Stimulated activated naive CD8-positive, alpha-beta T cell treated with anti-CD3 and anti-CD28 coated beads, Interleukin-15, Interleukin-2, amounts not matched to agents 100 ng/mL and 50 ng/mL, for 24 hours (primary cell): ENCODE measurements at regions not wholly inside any gene's neighbourhood (a gene's known extent, or its start where the extent isn't known, plus 50 kb on each side); places are given as distances from the start of the nearest gene placed in this dataset.

Experiments
- H3K27ac Mint-ChIP-seq: one replicate; pipeline ENCODE4 v1.8.0; 2021; ENCODE audit warnings: mild to moderate bottlenecking, mixed read lengths
- H3K27me3 Mint-ChIP-seq: one replicate; pipeline ENCODE4 v1.8.0; 2021; ENCODE audit warnings: mixed read lengths
- H3K36me3 Mint-ChIP-seq: one replicate; pipeline ENCODE4 v1.8.0; 2021; ENCODE audit warnings: low read depth, mixed read lengths
- H3K4me1 Mint-ChIP-seq: one replicate; pipeline ENCODE4 v1.8.0; 2021; ENCODE audit warnings: low read depth, mixed read lengths
- H3K4me3 Mint-ChIP-seq: one replicate; pipeline ENCODE4 v1.8.0; 2021; ENCODE audit warnings: mild to moderate bottlenecking, mixed read lengths
- H3K9me3 Mint-ChIP-seq: one replicate; pipeline ENCODE4 v1.8.0; 2021; ENCODE audit warnings: mixed read lengths

DNA sequence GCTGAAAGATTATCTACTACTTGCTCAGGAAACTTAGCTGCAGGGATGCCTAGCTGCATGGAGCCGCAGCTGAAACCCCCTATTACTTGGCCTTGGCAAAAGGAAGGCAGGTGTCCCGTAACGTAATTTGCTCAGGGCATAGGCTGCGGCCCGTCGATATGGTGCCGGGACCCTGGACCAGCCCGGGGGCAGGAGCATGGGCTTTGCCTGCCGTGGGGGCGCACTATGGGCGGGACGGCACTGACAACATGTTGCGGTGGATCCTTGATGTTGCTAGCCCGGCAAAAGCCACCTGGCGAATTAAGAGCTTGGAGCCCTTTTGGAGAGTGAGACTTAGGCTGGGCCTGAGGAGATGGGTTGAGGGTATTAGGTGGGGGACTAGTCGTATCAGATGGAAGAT is 1551.2 kb downstream of the AACS start:
- no peak overlapping the region for H3K27ac Mint-ChIP-seq
- no peak overlapping the region for H3K4me3 Mint-ChIP-seq
- H3K9me3 Mint-ChIP-seq, result peaks cover 25% of the 10 kb centered on the region
- no peaks in the 10 kb centered on the region for H3K36me3 Mint-ChIP-seq
- H3K27me3 Mint-ChIP-seq, result no peaks in the 10 kb centered on the region
- no peaks in the 10 kb centered on the region for H3K4me1 Mint-ChIP-seq

DNA sequence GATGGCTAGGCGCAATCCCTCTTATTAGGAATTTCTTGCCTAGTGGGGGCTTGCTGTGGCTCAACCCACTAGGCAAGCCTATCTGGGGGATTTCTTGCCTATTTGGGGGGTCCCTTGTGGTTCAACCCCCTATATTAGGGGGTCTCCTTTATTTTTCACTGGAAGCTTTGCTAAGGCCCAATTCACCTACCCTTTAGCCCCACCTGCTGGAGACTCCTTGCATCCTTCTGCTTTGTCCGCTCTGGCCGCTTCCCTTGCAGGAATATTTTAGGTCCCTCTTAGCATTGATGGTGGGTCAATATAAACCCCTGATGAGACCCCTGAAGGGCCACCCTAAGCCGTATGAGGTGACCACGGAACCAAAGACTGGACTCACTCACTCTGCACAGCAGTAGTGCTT is 1552.1 kb downstream of the AACS start:
- no peaks in the 10 kb centered on the region for H3K27me3 Mint-ChIP-seq
- peaks cover 28% of the 10 kb centered on the region for H3K9me3 Mint-ChIP-seq
- H3K4me1 Mint-ChIP-seq, result no peaks in the 10 kb centered on the region
- no peak overlapping the region for H3K27ac Mint-ChIP-seq
- H3K36me3 Mint-ChIP-seq, result no peaks in the 10 kb centered on the region
- no peak overlapping the region for H3K4me3 Mint-ChIP-seq

DNA sequence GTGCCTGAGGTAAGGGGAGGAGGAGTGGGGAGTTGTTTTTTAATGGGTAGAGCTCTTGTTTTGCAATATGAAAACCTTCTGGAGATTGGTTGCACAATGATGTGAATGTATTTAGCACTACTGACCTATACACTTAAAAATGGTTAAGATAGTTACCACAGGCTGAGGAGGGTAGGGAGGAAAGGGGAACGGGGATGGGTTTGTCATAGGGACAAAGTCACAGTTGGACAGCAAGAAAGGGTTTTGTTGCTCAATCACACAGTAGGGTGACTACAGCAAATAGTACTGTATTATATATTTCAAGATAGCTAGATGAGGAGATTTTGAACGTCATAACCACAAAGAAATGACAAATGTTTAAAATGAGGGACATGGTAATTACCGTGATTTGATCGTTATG is 1562.4 kb downstream of the AACS start:
- H3K4me3 Mint-ChIP-seq, result no peak overlapping the region
- H3K9me3 Mint-ChIP-seq, result no peaks in the 10 kb centered on the region
- H3K27me3 Mint-ChIP-seq, result no peaks in the 10 kb centered on the region
- H3K4me1 Mint-ChIP-seq, result no peaks in the 10 kb centered on the region
- H3K27ac Mint-ChIP-seq, result no peak overlapping the region
- no peaks in the 10 kb centered on the region for H3K36me3 Mint-ChIP-seq

DNA sequence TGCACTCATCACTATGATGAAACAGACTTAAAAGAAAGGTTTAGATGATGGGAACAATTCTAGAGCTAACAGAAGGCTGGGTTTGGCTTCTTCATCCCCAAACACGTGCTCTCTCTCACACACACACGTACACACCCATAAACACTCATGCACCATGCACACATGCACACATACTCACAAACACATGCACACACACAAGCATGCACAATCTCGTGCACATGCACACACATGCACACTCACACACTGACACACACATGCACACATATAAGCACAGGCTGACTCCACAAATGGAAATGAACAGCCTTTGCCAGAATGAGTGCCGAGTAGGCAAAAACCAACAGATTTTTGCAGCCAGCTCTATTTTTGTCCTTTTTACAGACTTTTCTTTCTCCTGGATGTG is 1571.6 kb downstream of the AACS start:
- no peaks in the 10 kb centered on the region for H3K36me3 Mint-ChIP-seq
- H3K27ac Mint-ChIP-seq, result no peak overlapping the region
- peaks cover 10% of the 10 kb centered on the region for H3K9me3 Mint-ChIP-seq
- no peak overlapping the region for H3K4me3 Mint-ChIP-seq
- no peaks in the 10 kb centered on the region for H3K4me1 Mint-ChIP-seq
- no peaks in the 10 kb centered on the region for H3K27me3 Mint-ChIP-seq

DNA sequence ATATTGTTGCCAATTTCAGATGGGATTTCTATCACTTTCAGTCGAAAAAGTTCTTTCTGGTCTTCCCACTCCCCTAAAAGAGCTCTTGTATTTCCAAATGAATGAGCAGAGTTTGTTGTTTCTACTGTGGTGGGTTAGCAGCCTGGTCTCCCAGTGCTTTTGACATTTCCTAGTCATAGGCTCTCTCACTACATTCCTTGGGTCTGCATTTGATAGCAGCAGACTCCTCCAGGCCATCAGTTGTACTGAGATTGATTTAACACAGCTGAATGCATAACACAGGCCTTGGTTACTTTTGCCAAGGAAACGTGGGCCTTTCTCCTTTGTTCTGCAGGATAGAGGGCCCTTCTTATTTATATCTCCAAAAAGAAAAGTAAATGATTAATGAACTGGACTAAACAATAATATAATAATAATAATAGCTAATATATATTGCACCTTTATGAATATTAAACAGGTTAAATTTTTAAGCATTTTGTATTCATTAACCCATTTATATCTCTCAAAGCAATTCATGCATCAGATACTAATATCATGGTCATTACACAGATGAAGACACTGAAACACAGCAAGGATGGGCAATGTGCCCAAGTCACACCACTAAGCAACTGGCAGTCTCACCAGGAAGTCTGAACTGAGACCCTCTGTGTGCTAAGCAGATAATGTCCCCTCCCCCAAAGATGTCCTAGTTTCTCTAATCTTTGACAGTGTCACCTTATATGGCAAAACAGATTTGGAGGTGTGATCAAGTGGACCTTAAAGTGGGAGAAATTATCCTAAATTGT is 1579.2 kb downstream of the AACS start:
- no peaks in the 10 kb centered on the region for H3K36me3 Mint-ChIP-seq
- no peak overlapping the region for H3K4me3 Mint-ChIP-seq
- no peak overlapping the region for H3K27ac Mint-ChIP-seq
- no peaks in the 10 kb centered on the region for H3K4me1 Mint-ChIP-seq
- H3K9me3 Mint-ChIP-seq, result peaks cover 30% of the 10 kb centered on the region
- H3K27me3 Mint-ChIP-seq, result no peaks in the 10 kb centered on the region

DNA sequence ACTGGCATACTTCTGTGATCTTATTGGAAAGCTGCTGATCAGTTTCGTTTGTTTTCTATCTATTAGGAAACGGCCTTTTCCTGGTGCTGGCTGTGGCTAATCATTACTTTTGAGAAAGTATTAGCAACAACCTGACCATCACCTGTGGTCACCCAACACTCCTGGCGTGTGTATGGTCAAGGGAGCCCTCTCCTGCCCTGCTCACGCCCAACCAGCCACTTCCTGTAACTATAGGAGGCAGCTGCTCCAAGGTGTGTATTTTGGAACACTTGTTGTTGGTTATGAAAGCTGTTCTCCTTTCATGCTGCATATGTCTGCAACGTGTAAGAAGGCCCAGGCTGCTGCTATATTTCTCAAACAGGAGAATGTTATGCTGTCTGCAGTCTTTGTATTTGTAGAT is 1582.8 kb downstream of the AACS start:
- no peak overlapping the region for H3K27ac Mint-ChIP-seq
- no peaks in the 10 kb centered on the region for H3K27me3 Mint-ChIP-seq
- no peak overlapping the region for H3K4me3 Mint-ChIP-seq
- H3K4me1 Mint-ChIP-seq, result no peaks in the 10 kb centered on the region
- H3K9me3 Mint-ChIP-seq, result peaks cover 18% of the 10 kb centered on the region
- H3K36me3 Mint-ChIP-seq, result no peaks in the 10 kb centered on the region

DNA sequence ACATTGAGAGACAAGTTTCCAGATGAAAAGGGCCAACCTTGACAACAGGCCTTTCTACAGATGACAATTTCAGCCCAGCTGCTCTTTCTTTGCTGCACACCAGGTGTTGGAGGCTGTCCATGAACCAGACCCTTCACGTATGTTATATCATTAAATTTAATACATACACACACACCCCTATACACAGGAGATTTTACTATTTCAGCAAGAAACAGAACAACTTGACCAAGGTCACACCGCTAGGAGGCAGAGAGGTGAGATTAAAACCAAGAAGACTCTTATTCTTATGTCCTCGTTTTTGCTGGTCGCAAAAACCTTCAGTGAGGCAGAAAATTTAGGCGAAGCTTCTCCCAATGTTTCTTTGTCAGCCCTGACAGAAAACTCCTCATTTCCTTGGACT is 1585.9 kb downstream of the AACS start:
- no peaks in the 10 kb centered on the region for H3K27me3 Mint-ChIP-seq
- no peaks in the 10 kb centered on the region for H3K4me1 Mint-ChIP-seq
- H3K4me3 Mint-ChIP-seq, result no peak overlapping the region
- no peak overlapping the region for H3K27ac Mint-ChIP-seq
- H3K36me3 Mint-ChIP-seq, result no peaks in the 10 kb centered on the region
- peaks cover 7% of the 10 kb centered on the region for H3K9me3 Mint-ChIP-seq

DNA sequence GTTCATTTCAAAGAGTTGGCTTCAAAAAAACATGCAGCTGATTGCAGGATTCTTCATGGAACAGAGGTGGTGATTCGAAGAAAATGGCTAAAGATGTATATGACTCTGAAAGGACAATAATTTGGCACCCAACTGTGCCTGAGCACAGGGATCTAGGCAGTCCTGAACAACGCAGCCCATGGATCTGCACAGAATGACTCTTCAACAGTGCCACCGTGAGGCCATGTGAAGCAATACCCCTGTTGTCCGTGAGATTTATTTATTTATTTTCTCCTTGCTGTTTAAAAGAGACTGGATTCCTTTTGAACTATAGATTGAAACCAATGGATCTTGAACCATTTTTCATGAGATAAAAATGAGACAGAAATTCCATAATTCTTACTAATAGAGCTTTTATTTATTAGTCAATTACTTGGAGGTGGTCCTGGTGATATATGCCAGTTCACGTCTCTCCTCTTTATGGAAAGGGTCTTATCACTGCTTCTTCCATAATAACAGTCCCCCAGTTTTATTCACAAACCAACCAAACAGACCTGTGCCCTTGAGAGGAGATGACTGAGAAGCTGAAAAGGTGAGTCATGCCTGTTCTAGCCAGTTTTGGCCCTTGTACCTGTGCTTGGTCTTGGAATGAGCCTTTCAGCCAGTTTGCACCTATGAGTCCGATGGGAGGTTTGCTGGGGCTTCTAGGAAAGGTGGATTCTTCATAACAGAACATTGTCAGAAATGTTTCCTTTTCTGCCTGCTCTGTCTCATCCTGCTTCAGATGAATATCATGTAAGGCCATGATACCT is 1598.3 kb downstream of the AACS start:
- Mint-ChIP-seq H3K4me1 (no peaks in the 10 kb centered on the region), H3K36me3 (no peaks in the 10 kb centered on the region), H3K27ac (no peak overlapping the region), H3K9me3 (peaks cover 26% of the 10 kb centered on the region), H3K27me3 (no peaks in the 10 kb centered on the region), H3K4me3 (no peak overlapping the region)

DNA sequence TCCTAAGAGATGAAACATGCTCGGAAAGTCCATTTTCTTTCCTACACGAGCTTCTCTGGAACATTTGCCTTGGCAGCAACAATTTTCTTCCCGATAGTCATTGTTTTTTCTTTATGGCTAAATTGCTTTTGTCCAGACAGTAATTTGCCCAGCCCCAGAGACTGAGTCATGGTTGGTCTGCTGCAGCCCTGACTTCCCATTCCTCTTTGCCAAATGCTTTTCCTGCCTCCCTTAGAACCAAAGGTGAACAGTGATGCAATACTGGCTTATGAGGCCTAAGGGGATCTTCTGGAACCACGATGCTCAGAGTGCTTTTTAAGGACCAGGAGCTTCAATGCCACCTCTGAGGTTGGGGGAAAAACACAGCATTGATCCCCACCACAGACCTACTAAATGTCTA is 1599.6 kb upstream of the TMEM132C start:
- H3K27me3 Mint-ChIP-seq, result no peaks in the 10 kb centered on the region

DNA sequence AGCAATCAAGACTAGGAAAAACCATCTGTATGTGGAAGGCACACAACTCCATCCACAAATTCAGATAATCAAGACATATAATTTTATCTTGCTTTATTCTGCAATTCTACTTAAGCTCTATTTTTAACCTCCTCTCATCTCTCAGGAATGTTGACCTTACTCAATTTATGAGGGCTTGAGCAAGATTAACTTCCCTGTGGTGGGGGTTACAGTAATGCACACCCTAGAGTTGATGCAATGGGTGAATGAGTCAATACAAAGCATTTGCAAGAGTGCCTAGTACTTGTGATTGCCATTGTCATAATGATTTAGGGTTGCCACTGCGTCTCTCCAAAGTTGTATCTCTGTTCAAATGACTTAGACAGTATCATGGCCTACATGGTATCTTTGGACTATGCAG is 1598.4 kb upstream of the TMEM132C start:
- no peak overlapping the region for H3K27ac Mint-ChIP-seq
- H3K9me3 Mint-ChIP-seq, result peaks cover 6% of the 10 kb centered on the region
- no peaks in the 10 kb centered on the region for H3K36me3 Mint-ChIP-seq
- no peak overlapping the region for H3K4me3 Mint-ChIP-seq
- no peaks in the 10 kb centered on the region for H3K27me3 Mint-ChIP-seq
- no peaks in the 10 kb centered on the region for H3K4me1 Mint-ChIP-seq

More for the DNA sequence above, 1599.6 kb upstream of the TMEM132C start:
- H3K27ac Mint-ChIP-seq, result no peak overlapping the region
- H3K9me3 Mint-ChIP-seq, result peaks cover 10% of the 10 kb centered on the region
- no peaks in the 10 kb centered on the region for H3K4me1 Mint-ChIP-seq
- H3K36me3 Mint-ChIP-seq, result no peaks in the 10 kb centered on the region
- H3K4me3 Mint-ChIP-seq, result no peak overlapping the region

DNA sequence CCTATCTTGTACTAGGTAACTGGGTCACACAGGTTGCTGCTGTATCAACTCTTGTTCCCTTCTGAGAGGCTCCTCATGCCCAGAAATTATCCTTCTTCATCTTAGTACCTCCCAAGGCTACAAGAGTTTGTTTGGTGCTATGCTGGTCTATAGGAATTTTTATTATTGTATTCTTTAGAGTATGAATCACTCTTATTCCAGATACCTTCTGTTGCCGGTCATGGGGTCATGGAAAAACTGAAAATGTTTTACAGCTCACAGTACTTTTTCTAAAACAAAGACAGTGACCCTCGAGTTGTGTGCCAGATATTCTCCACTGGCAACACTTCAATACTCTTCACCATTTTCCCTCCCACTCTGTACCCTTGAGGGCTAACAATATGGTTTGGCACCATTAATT is 1598.0 kb upstream of the TMEM132C start:
- no peaks in the 10 kb centered on the region for H3K27me3 Mint-ChIP-seq
- no peaks in the 10 kb centered on the region for H3K4me1 Mint-ChIP-seq
- H3K27ac Mint-ChIP-seq, result no peak overlapping the region
- H3K36me3 Mint-ChIP-seq, result no peaks in the 10 kb centered on the region
- H3K9me3 Mint-ChIP-seq, result peaks cover 6% of the 10 kb centered on the region
- no peak overlapping the region for H3K4me3 Mint-ChIP-seq

DNA sequence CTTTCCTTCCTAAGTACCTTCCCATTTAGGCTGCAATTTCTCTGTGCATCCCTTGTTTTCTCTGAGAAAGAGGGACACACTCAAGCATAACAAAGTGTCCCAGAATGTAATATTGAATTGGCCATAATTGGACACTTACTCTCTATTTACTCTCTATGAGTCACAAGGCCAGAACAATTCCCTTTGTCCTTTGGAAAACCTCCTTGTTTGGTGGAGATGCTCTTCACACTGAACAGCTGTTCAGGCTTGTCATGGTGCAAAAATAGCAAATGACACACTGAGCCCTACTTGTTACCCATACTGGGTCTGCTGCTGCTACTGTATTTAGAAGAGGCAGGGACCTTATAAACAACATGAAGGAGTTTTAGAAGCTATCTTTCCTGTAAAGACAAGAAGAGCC is 1590.5 kb upstream of the TMEM132C start:
- Mint-ChIP-seq H3K27ac (no peak overlapping the region), H3K9me3 (peaks cover 4% of the 10 kb centered on the region), H3K27me3 (no peaks in the 10 kb centered on the region), H3K4me1 (no peaks in the 10 kb centered on the region), H3K36me3 (no peaks in the 10 kb centered on the region), H3K4me3 (no peak overlapping the region)

DNA sequence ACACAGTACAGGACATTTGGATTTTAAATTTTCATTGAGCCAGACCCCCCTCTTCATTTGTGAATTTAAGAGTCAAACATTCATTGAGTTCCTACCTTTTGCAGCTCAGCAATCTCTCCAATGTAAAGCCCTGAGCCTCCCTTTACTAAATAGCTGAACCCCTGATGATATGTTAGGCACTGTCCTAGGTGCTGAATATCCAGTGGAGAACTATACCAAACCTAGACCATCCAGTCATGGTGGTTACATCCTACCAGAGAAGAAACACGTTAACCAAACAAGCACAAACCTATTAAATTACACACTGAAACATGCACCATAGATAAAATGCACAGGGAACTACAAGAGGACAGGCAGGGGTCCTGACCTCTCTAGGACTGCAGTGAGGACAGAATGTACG is 1585.3 kb upstream of the TMEM132C start:
- Mint-ChIP-seq H3K9me3 (peaks cover 13% of the 10 kb centered on the region), H3K36me3 (no peaks in the 10 kb centered on the region), H3K27me3 (no peaks in the 10 kb centered on the region), H3K4me1 (no peaks in the 10 kb centered on the region), H3K27ac (no peak overlapping the region), H3K4me3 (no peak overlapping the region)

DNA sequence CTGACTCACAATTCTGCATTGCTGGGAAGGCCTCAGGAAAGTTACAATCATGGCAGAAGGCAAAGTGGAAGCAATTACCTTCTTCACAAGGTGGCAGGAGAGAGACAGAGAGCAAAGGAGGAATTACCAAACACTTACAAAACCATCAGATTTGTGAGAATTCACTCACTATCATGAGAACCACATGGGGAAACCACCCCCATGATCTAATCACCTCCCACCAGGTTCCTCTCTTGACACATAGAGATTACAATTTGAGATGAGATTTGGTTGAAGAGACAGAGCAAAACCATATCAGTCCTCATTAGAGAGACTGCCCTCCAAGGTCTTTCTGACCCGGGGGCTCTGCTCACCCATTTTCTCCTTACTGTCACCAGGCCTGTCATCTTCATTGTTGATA is 1582.3 kb upstream of the TMEM132C start:
- Mint-ChIP-seq H3K27ac (no peak overlapping the region), H3K27me3 (no peaks in the 10 kb centered on the region), H3K4me1 (no peaks in the 10 kb centered on the region), H3K9me3 (peaks cover 14% of the 10 kb centered on the region), H3K4me3 (no peak overlapping the region), H3K36me3 (no peaks in the 10 kb centered on the region)

DNA sequence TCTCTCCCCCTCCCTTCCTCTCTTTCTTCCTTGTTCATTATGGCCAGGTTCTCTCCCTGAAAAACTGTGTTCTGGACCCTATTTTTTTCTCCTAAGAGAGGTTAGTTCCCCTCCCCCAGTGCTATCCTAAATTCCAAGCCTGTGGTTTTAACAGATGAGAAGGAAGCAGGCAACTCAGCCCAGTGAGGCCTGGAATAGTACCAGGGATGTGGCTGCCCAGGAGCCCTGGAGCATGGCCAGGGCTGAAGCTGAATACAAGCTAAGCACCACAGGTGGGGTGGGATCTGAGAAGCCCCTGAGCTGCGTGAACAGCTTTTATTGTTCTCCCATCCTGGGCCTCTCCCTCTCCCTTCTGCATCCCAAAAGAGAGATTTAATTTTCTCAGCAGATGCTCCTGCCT is 1581.3 kb upstream of the TMEM132C start:
- Mint-ChIP-seq H3K4me1 (no peaks in the 10 kb centered on the region), H3K9me3 (peaks cover 14% of the 10 kb centered on the region), H3K36me3 (no peaks in the 10 kb centered on the region), H3K27me3 (no peaks in the 10 kb centered on the region), H3K27ac (no peak overlapping the region), H3K4me3 (no peak overlapping the region)

DNA sequence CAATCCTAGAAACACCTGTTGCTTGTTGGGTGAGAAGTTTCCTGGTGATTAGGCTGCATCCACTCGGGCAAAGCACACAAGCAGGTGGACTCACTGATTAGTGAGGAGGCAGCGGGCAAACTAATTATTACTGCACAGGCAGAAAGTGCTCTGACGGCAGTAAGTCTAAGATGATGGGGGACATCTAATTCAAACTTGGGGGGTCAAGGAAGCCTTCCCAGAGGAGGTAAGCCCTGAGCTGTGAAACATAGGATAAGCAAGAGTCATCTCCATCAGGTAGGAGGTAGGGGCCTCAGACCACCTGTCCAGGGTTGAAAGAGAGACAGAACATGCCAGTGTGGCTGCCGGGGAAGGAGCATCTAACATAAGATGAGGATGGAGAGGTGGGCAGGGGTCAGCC is 1578.4 kb upstream of the TMEM132C start:
- no peaks in the 10 kb centered on the region for H3K4me1 Mint-ChIP-seq
- H3K4me3 Mint-ChIP-seq, result no peak overlapping the region
- no peaks in the 10 kb centered on the region for H3K27me3 Mint-ChIP-seq
- H3K27ac Mint-ChIP-seq, result no peak overlapping the region
- no peaks in the 10 kb centered on the region for H3K36me3 Mint-ChIP-seq
- peaks cover 12% of the 10 kb centered on the region for H3K9me3 Mint-ChIP-seq
